ENCODE measurements at regions not wholly inside any gene's neighbourhood (a gene's known extent, or its start where the extent isn't known, plus 50 kb on each side); places are given as distances from the start of the nearest gene placed in this dataset.

DNA sequence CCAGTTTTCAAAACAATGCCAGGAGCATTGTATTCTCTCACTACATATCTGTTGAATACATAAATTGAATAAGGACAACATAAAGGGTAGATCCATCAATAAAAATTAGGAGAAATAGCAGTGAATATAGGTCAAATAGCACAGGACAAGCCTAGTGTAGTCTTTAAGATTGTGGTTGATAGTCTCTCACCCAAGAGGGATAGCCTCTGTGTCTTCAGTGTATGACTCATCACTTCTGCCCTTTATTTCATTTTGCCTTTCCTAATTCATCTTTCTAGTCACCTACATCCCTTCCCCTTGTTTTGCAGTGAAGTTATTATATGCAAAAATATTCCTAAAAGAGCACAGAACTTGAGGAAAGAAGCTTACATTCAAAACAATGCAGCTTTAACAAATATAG, 335.0 kb upstream of the TUSC1 start:
- TF ChIP-seq, protein P1, sequence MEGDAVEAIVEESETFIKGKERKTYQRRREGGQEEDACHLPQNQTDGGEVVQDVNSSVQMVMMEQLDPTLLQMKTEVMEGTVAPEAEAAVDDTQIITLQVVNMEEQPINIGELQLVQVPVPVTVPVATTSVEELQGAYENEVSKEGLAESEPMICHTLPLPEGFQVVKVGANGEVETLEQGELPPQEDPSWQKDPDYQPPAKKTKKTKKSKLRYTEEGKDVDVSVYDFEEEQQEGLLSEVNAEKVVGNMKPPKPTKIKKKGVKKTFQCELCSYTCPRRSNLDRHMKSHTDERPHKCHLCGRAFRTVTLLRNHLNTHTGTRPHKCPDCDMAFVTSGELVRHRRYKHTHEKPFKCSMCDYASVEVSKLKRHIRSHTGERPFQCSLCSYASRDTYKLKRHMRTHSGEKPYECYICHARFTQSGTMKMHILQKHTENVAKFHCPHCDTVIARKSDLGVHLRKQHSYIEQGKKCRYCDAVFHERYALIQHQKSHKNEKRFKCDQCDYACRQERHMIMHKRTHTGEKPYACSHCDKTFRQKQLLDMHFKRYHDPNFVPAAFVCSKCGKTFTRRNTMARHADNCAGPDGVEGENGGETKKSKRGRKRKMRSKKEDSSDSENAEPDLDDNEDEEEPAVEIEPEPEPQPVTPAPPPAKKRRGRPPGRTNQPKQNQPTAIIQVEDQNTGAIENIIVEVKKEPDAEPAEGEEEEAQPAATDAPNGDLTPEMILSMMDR (IDR thresholded peaks at IDR 0.05): no peak
- no peak for TF ChIP-seq POLR2A (IDR thresholded peaks at IDR 0.05)

Data from lower leg skin (tissue), 3 donors.